HepG2 (cell line): ENCODE measurements at regions not wholly inside any gene's neighbourhood (a gene's known extent, or its start where the extent isn't known, plus 50 kb on each side); places are given as distances from the start of the nearest gene placed in this dataset.

Source experiments
- ATAC-seq: fragments of 200-7000 bp; cut with Tn5 transposase; 3 replicates; pipeline ENCODE4 v1.9.1; 2020; ENCODE audit warnings: mild to moderate bottlenecking, moderate library complexity
- BruUV-seq: library from RNA; stranded (reverse); fragments of 400-500 nt; replicated peaks from 2 replicates; lab custom pipeline; 2021; lab: Mats Ljungman, UMichigan
- CTCF ChIA-PET: fragments of 300-600 bp; formaldehyde crosslinking; extraction: SDS; loops from one replicate; lab custom pipeline; 2021; ENCODE audit warnings: low total read pairs, inconsistent platforms, low intra/inter-chr PET ratio; lab: Yijun Ruan, JAX
- POLR2A ChIA-PET: fragments of 350-600 bp; sonication (Branson Sonifier 250); formaldehyde crosslinking; loops from one replicate; lab custom pipeline; 2020; ENCODE audit warnings: antibody characterized with exemption, inconsistent platforms; lab: Yijun Ruan, JAX
- DNase-seq: peaks from one replicate; pipeline ENCODE4 v3.0.0-alpha.2; 2015; ENCODE audit warnings: low spot score
- FAIRE-seq: peaks from 3 replicates; lab custom pipeline; 2011; peaks lifted over from hg19 to GRCh38; lab: Jason Lieb, UNC
- H2AFZ ChIP-seq: one replicate; pipeline ENCODE4 v1.6.1; 2011; ENCODE audit warnings: low read length, inconsistent platforms
- H3K27ac ChIP-seq: fragments of 300-600 bp; 3 replicates; pipeline ENCODE4 v1.8.0; 2011; ENCODE audit warnings: mixed run types, mild to moderate bottlenecking, mixed read lengths, low read length, inconsistent platforms; ENCODE audit not compliant: insufficient read depth; ENCODE audit errors: extremely low read length
- H3K27me3 ChIP-seq, 2 experiments: fragments of 200-600 bp in 1 of 2; 2 replicates in 1 of 2; 3 replicates in 1 of 2; pipeline versions ENCODE4 v1.6.0 to v1.8.0; 2011; ENCODE audit warnings: low read length in 2 of 2, mild to moderate bottlenecking in 2 of 2, moderate library complexity in 2 of 2, inconsistent platforms in 1 of 2; ENCODE audit not compliant: insufficient read depth in 2 of 2, control insufficient read depth in 1 of 2
- H3K36me3 ChIP-seq, 2 experiments: fragments of 200-600 bp in 1 of 2; replicated peaks in 1 of 2; 2 replicates in 1 of 2; 3 replicates in 1 of 2; pipeline versions ENCODE4 v1.5.1 to v1.8.0; 2011; ENCODE audit warnings: low read length in 2 of 2, inconsistent platforms in 1 of 2; ENCODE audit not compliant: insufficient read depth in 2 of 2, control insufficient read depth in 1 of 2
- H3K4me1 ChIP-seq: 2 replicates; pipeline ENCODE4 v1.5.1; 2012; ENCODE audit warnings: low read length, inconsistent platforms; ENCODE audit not compliant: insufficient read depth
- H3K4me2 ChIP-seq: 2 replicates; pipeline ENCODE4 v1.6.0; 2011; ENCODE audit warnings: low read depth, low read length, inconsistent platforms
- H3K4me3 ChIP-seq, 3 experiments: fragments of 200-600 bp in 1 of 3; sonication (generic), shearing (Covaris generic) in 1 of 3; replicated peaks in 1 of 3; 2 replicates each; pipeline ENCODE4 v1.5.1; 2011 to 2016; ENCODE audit warnings: low read length in 3 of 3, inconsistent platforms in 2 of 3, low read depth in 2 of 3, mild to moderate bottlenecking in 2 of 3, control low read depth in 1 of 3, mixed read lengths in 1 of 3; ENCODE audit not compliant: insufficient read depth in 1 of 3
- H3K79me2 ChIP-seq: one replicate; pipeline ENCODE4 v1.6.1; 2011; ENCODE audit warnings: low read length, inconsistent platforms; ENCODE audit not compliant: insufficient read depth
- H3K9ac ChIP-seq: 2 replicates; pipeline ENCODE4 v1.6.0; 2011; ENCODE audit warnings: mild to moderate bottlenecking, low read depth, low read length, inconsistent platforms; ENCODE audit not compliant: insufficient read depth
- H3K9me3 ChIP-seq: 2 replicates; pipeline ENCODE4 v1.5.1; 2012; ENCODE audit warnings: mild to moderate bottlenecking, low read length
- H4K20me1 ChIP-seq: 2 replicates; pipeline ENCODE4 v1.6.0; 2011; ENCODE audit warnings: inconsistent platforms, mild to moderate bottlenecking, low read length, moderate library complexity; ENCODE audit not compliant: insufficient read depth
- CEBPZ ChIP-seq: IDR thresholded peaks from 2 replicates; pipeline ENCODE4 v1.6.1; 2012; ENCODE audit warnings: low read length, improper control_type of control experiment
- FOSL2 ChIP-seq: sonication (generic); formaldehyde crosslinking; IDR thresholded peaks from 2 replicates; pipeline ENCODE4 v1.4.0; 2020; ENCODE audit warnings: missing genetic modification reagents
- MEIS2 ChIP-seq: sonication (generic); formaldehyde crosslinking; IDR thresholded peaks from 2 replicates; pipeline ENCODE4 v1.9.0; 2021; ENCODE audit warnings: mild to moderate bottlenecking, missing genetic modification reagents
- WIZ ChIP-seq: sonication (generic); formaldehyde crosslinking; IDR thresholded peaks from 2 replicates; pipeline ENCODE4 v1.5.1; 2020; ENCODE audit warnings: mild to moderate bottlenecking, missing genetic modification reagents
- XBP1 ChIP-seq: sonication (generic); formaldehyde crosslinking; IDR thresholded peaks from 2 replicates; pipeline ENCODE4 v1.5.0; 2020; ENCODE audit warnings: missing genetic modification reagents
- ZFP82 ChIP-seq: sonication (generic); formaldehyde crosslinking; IDR thresholded peaks from 2 replicates; pipeline ENCODE4 v1.5.1; 2020; ENCODE audit warnings: mild to moderate bottlenecking, missing genetic modification reagents, borderline replicate concordance
- ZNF12 ChIP-seq: sonication (generic); formaldehyde crosslinking; IDR thresholded peaks from 2 replicates; pipeline ENCODE4 v1.5.0; 2020; ENCODE audit warnings: missing genetic modification reagents
- ZNF790 ChIP-seq: sonication (generic); formaldehyde crosslinking; IDR thresholded peaks from 2 replicates; pipeline ENCODE4 v1.8.0; 2022; ENCODE audit warnings: missing genetic modification reagents, mild to moderate bottlenecking, borderline replicate concordance
- WGBS: methylation state at CpG from one replicate; pipeline ENCODE4 v1.1.6; 2017; ENCODE audit warnings: low lambda C conversion rate; 5-methylcytosine and 5-hydroxymethylcytosine counted together
- in situ Hi-C: cut with HindIII; loops from 2 replicates; pipeline ENCODE4 v1.10.0; 2017; ENCODE audit warnings: low pct_unique_long_range_greater_than_20kb; ENCODE audit not compliant: extremely low pct_ligation_motif_present
- intact Hi-C: fragments of 100-400 bp; cut with micrococcal nuclease; formaldehyde crosslinking; loops from one replicate; pipeline ENCODE4 v1.10.0; 2022; ENCODE audit not compliant: unreplicated experiment

GRCh38 chr5:88939300-88939699 is 56.3 kb upstream of the MEF2C start:
- Histone ChIP-seq H2AFZ (no peak overlapping the region), H3K27ac (no peak overlapping the region), H4K20me1 (no peaks in the 10 kb centered on the region), H3K4me1 (no peaks in the 10 kb centered on the region), H3K27me3 (no peaks in the 10 kb centered on the region), H3K79me2 (no peaks in the 10 kb centered on the region), H3K9me3 (no peaks in the 10 kb centered on the region), H3K9ac (no peak overlapping the region), H3K36me3 (no peaks in the 10 kb centered on the region), H3K4me3 (no peak overlapping the region), H3K4me2 (no peak overlapping the region)
- ChIA-PET POLR2A (no interaction called here), CTCF (no interaction called here)
- intact Hi-C loops (no loop called here), in situ Hi-C loops (no loop called here)
- FAIRE-seq, result no peak
- 0% methylated on average over 2 of the region's 2 CpGs for WGBS
- TF ChIP-seq WIZ (CRISPR knock-in tag), result no peak
- TF ChIP-seq CEBPZ, result no peak
- TF ChIP-seq XBP1 (CRISPR knock-in tag), result no peak
- TF ChIP-seq ZNF12 (CRISPR knock-in tag), result no peak
- no peak for TF ChIP-seq ZNF790
- no peak for TF ChIP-seq MEIS2 (CRISPR knock-in tag)
- TF ChIP-seq ZFP82 (CRISPR knock-in tag), result no peak
- TF ChIP-seq FOSL2 (CRISPR knock-in tag), result no peak
- no peak for DNase-seq
- ATAC-seq, result no peak
- BruUV-seq, result no TSS peak
